ENCODE measurements at regions not wholly inside any gene's neighbourhood (a gene's known extent, or its start where the extent isn't known, plus 50 kb on each side); places are given as distances from the start of the nearest gene placed in this dataset.

DNA sequence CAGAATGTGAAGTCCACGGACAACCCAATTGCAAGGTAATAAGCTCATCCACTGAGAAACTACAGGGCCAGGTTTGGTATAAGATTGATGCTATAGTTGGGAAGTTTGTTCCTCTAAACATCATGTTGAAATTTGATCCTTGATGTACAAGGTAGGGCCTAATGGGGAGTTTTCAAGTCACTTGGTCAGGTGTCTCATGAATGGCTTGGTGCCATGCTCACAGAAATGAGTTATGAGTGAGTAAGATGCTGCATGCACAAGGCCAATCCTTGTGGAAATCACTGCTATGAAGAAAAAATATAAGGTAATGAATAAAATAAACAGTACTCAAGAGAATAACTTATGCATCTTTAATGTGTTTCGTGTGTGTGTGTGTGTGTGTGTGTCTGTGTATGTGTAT lies 1891.2 kb downstream of the NCAM2 start:
- BruUV-seq (replicated peaks), result no TSS peak
- DNase-seq (ENCODE audit: low read depth, low spot score), result no peak

DNA sequence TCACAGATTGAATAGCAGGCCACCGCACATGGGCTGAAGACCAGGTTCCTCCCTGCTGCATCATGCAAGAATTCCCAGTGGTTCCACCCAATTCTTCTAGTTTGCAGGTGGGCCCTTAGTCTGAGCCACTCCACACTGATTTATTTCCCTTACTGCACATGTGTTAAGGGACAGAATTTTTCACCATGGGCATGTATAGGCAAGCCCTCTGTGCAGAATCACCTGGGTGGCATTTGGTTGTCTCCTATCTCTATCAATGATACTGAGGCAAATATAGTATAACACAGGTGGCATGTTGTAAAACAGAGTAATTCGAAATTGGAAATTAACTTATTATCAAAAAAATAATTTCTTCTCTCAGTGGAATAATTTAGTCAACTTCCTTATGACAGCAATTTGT lies 1892.4 kb downstream of the NCAM2 start:
- H3K27ac ChIP-seq (ENCODE audit: low read length), result no peak overlapping the region
- H3K36me3 ChIP-seq (ENCODE audit: control insufficient read depth, insufficient read depth, low read length), result no peaks in the 10 kb centered on the region
- CTCF ChIA-PET, result no interaction called here
- intact Hi-C loops (cut with micrococcal nuclease; ENCODE audit: unreplicated experiment) (no loop called here), in situ Hi-C loops (cut with HindIII; ENCODE audit: low pct_unique_long_range_greater_than_20kb, low sequenced_read_pairs) (no loop called here)
- no peak overlapping the region for H3K4me3 ChIP-seq (ENCODE audit: low read depth in 2 of 2, low read length in 2 of 2)
- no peaks in the 10 kb centered on the region for H3K9me3 ChIP-seq (ENCODE audit: control insufficient read depth, insufficient read depth, low read depth, low read length)
- POLR2A ChIA-PET, result no interaction called here
- no TSS peak for BruUV-seq (replicated peaks)
- ATAC-seq (no peak), DNase-seq (ENCODE audit: low read depth, low spot score) (no peak)
- TF ChIP-seq POLR2AphosphoS5 (IDR thresholded peaks at IDR 0.05; ENCODE audit: low read depth, low read length) (no peak), SIN3A (IDR thresholded peaks at IDR 0.05; ENCODE audit: borderline replicate concordance, insufficient read depth, low read depth, low read length) (no peak), TCF7L2 (IDR thresholded peaks at IDR 0.05; ENCODE audit: low read depth, low read length) (no peak)
- TF ChIP-seq, protein P1, sequence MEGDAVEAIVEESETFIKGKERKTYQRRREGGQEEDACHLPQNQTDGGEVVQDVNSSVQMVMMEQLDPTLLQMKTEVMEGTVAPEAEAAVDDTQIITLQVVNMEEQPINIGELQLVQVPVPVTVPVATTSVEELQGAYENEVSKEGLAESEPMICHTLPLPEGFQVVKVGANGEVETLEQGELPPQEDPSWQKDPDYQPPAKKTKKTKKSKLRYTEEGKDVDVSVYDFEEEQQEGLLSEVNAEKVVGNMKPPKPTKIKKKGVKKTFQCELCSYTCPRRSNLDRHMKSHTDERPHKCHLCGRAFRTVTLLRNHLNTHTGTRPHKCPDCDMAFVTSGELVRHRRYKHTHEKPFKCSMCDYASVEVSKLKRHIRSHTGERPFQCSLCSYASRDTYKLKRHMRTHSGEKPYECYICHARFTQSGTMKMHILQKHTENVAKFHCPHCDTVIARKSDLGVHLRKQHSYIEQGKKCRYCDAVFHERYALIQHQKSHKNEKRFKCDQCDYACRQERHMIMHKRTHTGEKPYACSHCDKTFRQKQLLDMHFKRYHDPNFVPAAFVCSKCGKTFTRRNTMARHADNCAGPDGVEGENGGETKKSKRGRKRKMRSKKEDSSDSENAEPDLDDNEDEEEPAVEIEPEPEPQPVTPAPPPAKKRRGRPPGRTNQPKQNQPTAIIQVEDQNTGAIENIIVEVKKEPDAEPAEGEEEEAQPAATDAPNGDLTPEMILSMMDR (IDR thresholded peaks at IDR 0.05), result no peak
- TF ChIP-seq, protein P2, sequence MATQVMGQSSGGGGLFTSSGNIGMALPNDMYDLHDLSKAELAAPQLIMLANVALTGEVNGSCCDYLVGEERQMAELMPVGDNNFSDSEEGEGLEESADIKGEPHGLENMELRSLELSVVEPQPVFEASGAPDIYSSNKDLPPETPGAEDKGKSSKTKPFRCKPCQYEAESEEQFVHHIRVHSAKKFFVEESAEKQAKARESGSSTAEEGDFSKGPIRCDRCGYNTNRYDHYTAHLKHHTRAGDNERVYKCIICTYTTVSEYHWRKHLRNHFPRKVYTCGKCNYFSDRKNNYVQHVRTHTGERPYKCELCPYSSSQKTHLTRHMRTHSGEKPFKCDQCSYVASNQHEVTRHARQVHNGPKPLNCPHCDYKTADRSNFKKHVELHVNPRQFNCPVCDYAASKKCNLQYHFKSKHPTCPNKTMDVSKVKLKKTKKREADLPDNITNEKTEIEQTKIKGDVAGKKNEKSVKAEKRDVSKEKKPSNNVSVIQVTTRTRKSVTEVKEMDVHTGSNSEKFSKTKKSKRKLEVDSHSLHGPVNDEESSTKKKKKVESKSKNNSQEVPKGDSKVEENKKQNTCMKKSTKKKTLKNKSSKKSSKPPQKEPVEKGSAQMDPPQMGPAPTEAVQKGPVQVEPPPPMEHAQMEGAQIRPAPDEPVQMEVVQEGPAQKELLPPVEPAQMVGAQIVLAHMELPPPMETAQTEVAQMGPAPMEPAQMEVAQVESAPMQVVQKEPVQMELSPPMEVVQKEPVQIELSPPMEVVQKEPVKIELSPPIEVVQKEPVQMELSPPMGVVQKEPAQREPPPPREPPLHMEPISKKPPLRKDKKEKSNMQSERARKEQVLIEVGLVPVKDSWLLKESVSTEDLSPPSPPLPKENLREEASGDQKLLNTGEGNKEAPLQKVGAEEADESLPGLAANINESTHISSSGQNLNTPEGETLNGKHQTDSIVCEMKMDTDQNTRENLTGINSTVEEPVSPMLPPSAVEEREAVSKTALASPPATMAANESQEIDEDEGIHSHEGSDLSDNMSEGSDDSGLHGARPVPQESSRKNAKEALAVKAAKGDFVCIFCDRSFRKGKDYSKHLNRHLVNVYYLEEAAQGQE (IDR thresholded peaks at IDR 0.05; ENCODE audit: insufficient read depth in 1 of 2, low read depth in 2 of 2, low read length in 1 of 2), result no peak
- no peaks in the 10 kb centered on the region for H3K27me3 ChIP-seq (ENCODE audit: control insufficient read depth, insufficient read depth, low read length)
- H3K4me1 ChIP-seq (ENCODE audit: control insufficient read depth, insufficient read depth, low read length), result no peaks in the 10 kb centered on the region

More for the DNA sequence above, 1891.2 kb downstream of the NCAM2 start:
- ATAC-seq, result no peak
- no peak overlapping the region for H3K27ac ChIP-seq (ENCODE audit: low read length)
- TF ChIP-seq, protein P1 (IDR thresholded peaks at IDR 0.05), result no peak
- no peak for TF ChIP-seq SIN3A (IDR thresholded peaks at IDR 0.05; ENCODE audit: borderline replicate concordance, insufficient read depth, low read depth, low read length)
- no peak for TF ChIP-seq POLR2AphosphoS5 (IDR thresholded peaks at IDR 0.05; ENCODE audit: low read depth, low read length)
- TF ChIP-seq, protein P2 (IDR thresholded peaks at IDR 0.05; ENCODE audit: insufficient read depth in 1 of 2, low read depth in 2 of 2, low read length in 1 of 2), result no peak
- TF ChIP-seq TCF7L2 (IDR thresholded peaks at IDR 0.05; ENCODE audit: low read depth, low read length), result no peak
- H3K4me3 ChIP-seq (ENCODE audit: low read depth in 2 of 2, low read length in 2 of 2), result no peak overlapping the region
- no peaks in the 10 kb centered on the region for H3K27me3 ChIP-seq (ENCODE audit: control insufficient read depth, insufficient read depth, low read length)
- no peaks in the 10 kb centered on the region for H3K4me1 ChIP-seq (ENCODE audit: control insufficient read depth, insufficient read depth, low read length)
- POLR2A ChIA-PET, result no interaction called here
- in situ Hi-C loops (cut with HindIII; ENCODE audit: low pct_unique_long_range_greater_than_20kb, low sequenced_read_pairs), result no loop called here
- intact Hi-C loops (cut with micrococcal nuclease; ENCODE audit: unreplicated experiment), result no loop called here
- CTCF ChIA-PET, result no interaction called here
- H3K9me3 ChIP-seq (ENCODE audit: control insufficient read depth, insufficient read depth, low read depth, low read length), result no peaks in the 10 kb centered on the region
- H3K36me3 ChIP-seq (ENCODE audit: control insufficient read depth, insufficient read depth, low read length), result no peaks in the 10 kb centered on the region

Data from Panc1 (cell line).